H9 (cell line): ENCODE measurements at regions not wholly inside any gene's neighbourhood (a gene's known extent, or its start where the extent isn't known, plus 50 kb on each side); places are given as distances from the start of the nearest gene placed in this dataset.

Experiments used
- DNase-seq: peaks from one replicate; pipeline ENCODE4 v3.0.0-alpha.2; 2017
- H2AFZ ChIP-seq: one replicate; pipeline ENCODE4 v1.6.1; 2013; ENCODE audit warnings: mild to moderate bottlenecking, low read length, control low read depth, moderate library complexity
- H2AK5ac ChIP-seq: 2 replicates; pipeline ENCODE4 v1.6.1; 2013; ENCODE audit warnings: low read length, control low read depth, mixed read lengths; ENCODE audit not compliant: insufficient read length
- H2BK120ac ChIP-seq: one replicate; pipeline ENCODE4 v1.6.1; 2013; ENCODE audit warnings: low read depth, mild to moderate bottlenecking, low read length, control low read depth, inconsistent platforms; ENCODE audit not compliant: poor library complexity, severe bottlenecking
- H2BK12ac ChIP-seq: 2 replicates; pipeline ENCODE4 v1.6.1; 2013; ENCODE audit warnings: low read length, control low read depth, mixed read lengths, low read depth; ENCODE audit not compliant: insufficient read length
- H2BK15ac ChIP-seq: 2 replicates; pipeline ENCODE4 v1.6.1; 2013; ENCODE audit warnings: low read depth, low read length, control low read depth
- H2BK20ac ChIP-seq: one replicate; pipeline ENCODE4 v1.6.1; 2013; ENCODE audit warnings: low read depth, mild to moderate bottlenecking, low read length, control low read depth, inconsistent platforms; ENCODE audit not compliant: poor library complexity, severe bottlenecking
- H2BK5ac ChIP-seq: 2 replicates; pipeline ENCODE4 v1.6.1; 2013; ENCODE audit warnings: low read length, control low read depth, mixed read lengths; ENCODE audit not compliant: insufficient read length
- H3K14ac ChIP-seq: 2 replicates; pipeline ENCODE4 v1.6.1; 2013; ENCODE audit warnings: low read length, control low read depth; ENCODE audit not compliant: insufficient read depth
- H3K18ac ChIP-seq: 2 replicates; pipeline ENCODE4 v1.6.1; 2013; ENCODE audit warnings: low read depth, mild to moderate bottlenecking, mixed read lengths, low read length, control low read depth; ENCODE audit not compliant: insufficient read length
- H3K23ac ChIP-seq: 2 replicates; pipeline ENCODE4 v1.6.1; 2013; ENCODE audit warnings: low read length, control low read depth, mixed read lengths, low read depth; ENCODE audit not compliant: insufficient read length
- H3K23me2 ChIP-seq: 2 replicates; pipeline ENCODE4 v1.6.1; 2013; ENCODE audit warnings: low read depth, mild to moderate bottlenecking, mixed read lengths, low read length, control low read depth; ENCODE audit not compliant: insufficient read length, poor library complexity, severe bottlenecking
- H3K27ac ChIP-seq: 2 replicates; pipeline ENCODE4 v1.5.1; 2013; ENCODE audit warnings: low read length, control low read depth, mixed read lengths, low read depth; ENCODE audit not compliant: insufficient read length
- H3K27me3 ChIP-seq: 2 replicates; pipeline ENCODE4 v1.6.1; 2013; ENCODE audit warnings: low read length, control low read depth, inconsistent platforms; ENCODE audit not compliant: insufficient read depth
- H3K4ac ChIP-seq: 2 replicates; pipeline ENCODE4 v1.6.1; 2013; ENCODE audit warnings: low read depth, mild to moderate bottlenecking, control low read depth, inconsistent platforms, low read length, moderate library complexity
- H3K4me1 ChIP-seq: 2 replicates; pipeline ENCODE4 v1.6.1; 2013; ENCODE audit warnings: low read length, control low read depth, inconsistent platforms; ENCODE audit not compliant: insufficient read depth
- H3K4me2 ChIP-seq: 2 replicates; pipeline ENCODE4 v1.6.1; 2013; ENCODE audit warnings: low read length, control low read depth, mixed read lengths; ENCODE audit not compliant: insufficient read length, insufficient read depth
- H3K56ac ChIP-seq: 2 replicates; pipeline ENCODE4 v1.6.1; 2013; ENCODE audit warnings: low read depth, mild to moderate bottlenecking, mixed read lengths, low read length, control low read depth; ENCODE audit not compliant: insufficient read length
- H3K79me1 ChIP-seq: 2 replicates; pipeline ENCODE4 v1.6.1; 2013; ENCODE audit warnings: low read depth, mild to moderate bottlenecking, moderate library complexity, low read length, control low read depth, inconsistent platforms; ENCODE audit not compliant: insufficient read depth, poor library complexity, severe bottlenecking
- H3K79me2 ChIP-seq: 2 replicates; pipeline ENCODE4 v1.6.1; 2013; ENCODE audit warnings: low read length, control low read depth, inconsistent platforms; ENCODE audit not compliant: insufficient read depth
- H3K9ac ChIP-seq: 2 replicates; pipeline ENCODE4 v1.6.1; 2013; ENCODE audit warnings: low read length, control low read depth, mixed read lengths; ENCODE audit not compliant: insufficient read length; ENCODE audit errors: extremely low read depth
- H3K9me3 ChIP-seq: one replicate; pipeline ENCODE4 v1.6.1; 2013; ENCODE audit warnings: low read depth, low read length, inconsistent platforms; ENCODE audit not compliant: control insufficient read depth
- H3T11ph ChIP-seq: one replicate; pipeline ENCODE4 v1.6.1; 2013; ENCODE audit warnings: mild to moderate bottlenecking, low read length, control low read depth, inconsistent platforms
- H4K20me1 ChIP-seq: one replicate; pipeline ENCODE4 v1.6.1; 2013; ENCODE audit not compliant: control insufficient read depth, insufficient read length, insufficient read depth
- H4K5ac ChIP-seq: 2 replicates; pipeline ENCODE4 v1.6.1; 2013; ENCODE audit warnings: low read depth, mild to moderate bottlenecking, mixed read lengths, low read length, control low read depth; ENCODE audit not compliant: insufficient read length
- H4K8ac ChIP-seq: replicated peaks from 2 replicates; pipeline ENCODE4 v1.6.1; 2013; ENCODE audit warnings: low read length, control low read depth, mixed read lengths, low read depth; ENCODE audit not compliant: insufficient read length
- H4K91ac ChIP-seq: 2 replicates; pipeline ENCODE4 v1.6.1; 2013; ENCODE audit warnings: low read depth, mild to moderate bottlenecking, moderate library complexity, mixed read lengths, low read length, control low read depth; ENCODE audit not compliant: insufficient read length
- H3K27ac Mint-ChIP-seq, 3 experiments: 2 replicates in 2 of 3; 3 replicates in 1 of 3; pipeline ENCODE4 v1.8.0; 2020 to 2021; ENCODE audit warnings: mixed read lengths in 3 of 3, mild to moderate bottlenecking in 1 of 3, moderate library complexity in 1 of 3
- H3K27me3 Mint-ChIP-seq: 2 replicates; pipeline ENCODE4 v1.8.0; 2021; ENCODE audit warnings: low read depth, mild to moderate bottlenecking, moderate library complexity, mixed read lengths
- H3K36me3 Mint-ChIP-seq, 3 experiments: 2 replicates in 2 of 3; 3 replicates in 1 of 3; pipeline ENCODE4 v1.8.0; 2020 to 2021; ENCODE audit warnings: low read depth in 3 of 3, mixed read lengths in 3 of 3; ENCODE audit not compliant: insufficient read depth in 1 of 3
- H3K4me1 Mint-ChIP-seq, 2 experiments: 2 replicates each; pipeline ENCODE4 v1.8.0; 2020; ENCODE audit warnings: mixed read lengths in 2 of 2
- H3K4me3 Mint-ChIP-seq, 2 experiments: 2 replicates in 1 of 2; 3 replicates in 1 of 2; pipeline ENCODE4 v1.8.0; 2020 to 2021; ENCODE audit warnings: mild to moderate bottlenecking in 2 of 2, mixed read lengths in 2 of 2, moderate library complexity in 1 of 2
- H3K9me3 Mint-ChIP-seq, 2 experiments: 2 replicates in 1 of 2; 3 replicates in 1 of 2; pipeline ENCODE4 v1.8.0; 2020; ENCODE audit warnings: mild to moderate bottlenecking in 2 of 2, mixed read lengths in 2 of 2, moderate library complexity in 1 of 2
- CTCF ChIP-seq: fragments of 200-600 bp; sonication (generic); conservative IDR thresholded peaks from 3 replicates; pipeline ENCODE4 v1.8.0; 2021; ENCODE audit warnings: antibody characterized with exemption, mild to moderate bottlenecking
- WGBS: extraction: QIAGEN DNeasy Blood & Tissue Kit; methylation state at CpG from one replicate; pipeline ENCODE4 v1.1.7; 2013; ENCODE audit warnings: missing lambda C conversion rate, low lambda C conversion rate, mixed read lengths; ENCODE audit not compliant: insufficient read length; ENCODE audit errors: extremely low coverage; 5-methylcytosine and 5-hydroxymethylcytosine counted together

GRCh38 chr5:155655569-155655968, 642.0 kb downstream of the KIF4B start:
- peak; percentile 28; the same call in 2 of the 3 replicates for TF ChIP-seq CTCF
- no peak overlapping the region for H3K4ac ChIP-seq
- H3K4me1 ChIP-seq = no peaks in the 10 kb centered on the region
- H2AK5ac ChIP-seq = no peak overlapping the region
- no peak overlapping the region for H3K14ac ChIP-seq
- H4K5ac ChIP-seq = no peak overlapping the region
- H3K79me2 ChIP-seq = no peaks in the 10 kb centered on the region
- Mint-ChIP-seq H3K36me3 (no peaks in the 10 kb centered on the region), H3K27me3 (no peaks in the 10 kb centered on the region), H3K9me3 (no peaks in the 10 kb centered on the region), H3K4me3 (no peak overlapping the region), H3K27ac (no peak overlapping the region; a peak in 1 of 7 replicates), H3K4me1 (no peaks in the 10 kb centered on the region)
- no peaks in the 10 kb centered on the region for H3K9me3 ChIP-seq
- no peak for DNase-seq
- H3K18ac ChIP-seq = no peak overlapping the region
- no peak overlapping the region for H3K27ac ChIP-seq
- no peaks in the 10 kb centered on the region for H4K20me1 ChIP-seq
- H3K23ac ChIP-seq = no peak overlapping the region
- H3T11ph ChIP-seq = no peak overlapping the region
- no CpG with 5 or more reads among the region's 2 CpGs for WGBS
- H3K27me3 ChIP-seq = no peaks in the 10 kb centered on the region
- no peak overlapping the region for H2BK120ac ChIP-seq
- no peaks in the 10 kb centered on the region for H3K79me1 ChIP-seq
- H3K4me2 ChIP-seq = no peak overlapping the region
- no peak overlapping the region for H2AFZ ChIP-seq
- no peak overlapping the region for H4K91ac ChIP-seq
- H3K23me2 ChIP-seq = no peaks in the 10 kb centered on the region
- no peak overlapping the region for H2BK5ac ChIP-seq
- H2BK12ac ChIP-seq = no peak overlapping the region
- no peak overlapping the region for H2BK20ac ChIP-seq
- H3K9ac ChIP-seq = no peak overlapping the region
- no peak overlapping the region for H4K8ac ChIP-seq
- no peak overlapping the region for H3K56ac ChIP-seq
- no peak overlapping the region for H2BK15ac ChIP-seq
